ENCODE measurements at regions not wholly inside any gene's neighbourhood (a gene's known extent, or its start where the extent isn't known, plus 50 kb on each side); places are given as distances from the start of the nearest gene placed in this dataset.

DNA sequence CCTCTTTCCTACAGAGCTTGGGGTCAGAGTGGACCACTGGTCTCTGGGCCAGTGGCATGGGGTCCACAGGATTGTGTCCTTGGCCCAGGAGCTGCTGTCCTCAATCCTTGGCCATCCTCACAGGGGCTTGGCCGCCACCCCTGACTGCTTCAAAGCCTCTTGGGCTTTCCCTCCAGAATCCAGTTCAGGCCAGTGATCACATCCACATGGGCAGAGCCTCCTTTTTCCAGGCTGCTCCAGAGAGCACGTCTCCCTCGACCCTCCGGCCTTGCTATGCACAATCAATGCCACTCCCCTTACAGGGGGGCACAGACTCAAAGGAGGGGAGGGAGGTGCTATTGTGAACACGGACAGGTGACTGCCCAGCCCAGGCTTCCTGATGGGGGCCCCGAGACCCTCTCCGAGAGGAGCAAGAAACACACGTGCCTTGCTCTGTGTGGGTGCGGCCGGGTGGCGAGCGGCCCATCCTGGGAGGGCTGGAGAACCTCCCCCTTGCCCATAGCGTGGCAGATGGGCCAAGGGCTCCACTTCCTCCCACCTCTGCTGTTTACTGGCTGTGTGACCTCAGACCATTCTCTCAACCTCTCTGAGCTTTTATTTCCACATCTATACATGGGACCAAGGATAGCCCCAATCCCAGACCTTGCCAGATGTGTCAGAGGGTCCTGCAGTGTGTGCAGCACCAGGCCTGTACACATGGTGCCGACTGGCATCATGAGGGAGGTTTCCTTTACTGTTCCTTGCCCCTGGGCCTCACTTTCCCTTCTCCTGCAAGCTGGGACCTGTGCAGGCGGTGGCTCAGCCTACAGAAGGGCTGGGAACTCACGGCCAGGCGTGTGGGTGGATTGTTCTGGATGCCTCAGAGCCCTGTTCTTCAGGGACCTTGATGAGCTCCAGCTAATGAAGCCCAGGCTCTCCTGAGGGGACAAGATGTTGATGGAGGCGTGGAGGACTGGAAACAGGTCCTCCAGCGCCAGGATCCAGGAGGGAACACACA lies 229.0 kb upstream of the GSE1 start:
- H2AK5ac ChIP-seq (ENCODE audit: low read depth, low read length) = peak overlapping the region; percentile 62; the same call in 1 of the 2 replicates
- peaks cover 27 to 51% of the 10 kb centered on the region in 2 experiments for H3K79me1 ChIP-seq (ENCODE audit: low read depth in 1 of 2, low read length in 2 of 2)
- no peak overlapping the region for H3K9ac ChIP-seq (ENCODE audit: low read depth, low read length)
- dilution Hi-C loops (cut with HindIII; ENCODE audit: low sequenced_read_pairs, unreplicated experiment) (no loop called here), intact Hi-C loops (cut with micrococcal nuclease) (no loop called here), in situ Hi-C loops (cut with MboI; ENCODE audit: low sequenced_read_pairs) (no loop called here)
- no peak overlapping the region for H2BK20ac ChIP-seq (ENCODE audit: low read depth, low read length)
- no peak overlapping the region for H3K23ac ChIP-seq (ENCODE audit: low read depth, low read length)
- 86% methylated on average over 1 of the region's 19 CpGs; no CpG with 5 or more reads in 1 of the 2 experiments for WGBS, 2 experiments (ENCODE audit: extremely low coverage in 2 of 2, insufficient read length in 1 of 2)
- no peak overlapping the region for H3K4ac ChIP-seq (ENCODE audit: low read depth, low read length)
- H3K9me3 ChIP-seq (ENCODE audit: control insufficient read depth, insufficient read depth, low read length) = no peaks in the 10 kb centered on the region
- BruUV-seq (replicated peaks) = no TSS peak
- H3K27me3 ChIP-seq (ENCODE audit: control insufficient read depth, insufficient read depth, low read length) = no peaks in the 10 kb centered on the region
- no peak overlapping the region for H3K4me3 ChIP-seq (ENCODE audit: insufficient read depth, low read depth, low read length)
- TF ChIP-seq MXI1 (IDR thresholded peaks at IDR 0.05; ENCODE audit: borderline replicate concordance, low read depth, low read length) (no peak), RCOR1 (IDR thresholded peaks at IDR 0.05; ENCODE audit: insufficient replicate concordance, low read length) (no peak), CHD1 (IDR thresholded peaks at IDR 0.05; ENCODE audit: low read depth, low read length) (no peak), MAFK (IDR thresholded peaks at IDR 0.05; ENCODE audit: low read depth, low read length) (no peak), RFX5 (IDR thresholded peaks at IDR 0.05; ENCODE audit: low read depth, low read length) (no peak)
- TF ChIP-seq, protein P1, sequence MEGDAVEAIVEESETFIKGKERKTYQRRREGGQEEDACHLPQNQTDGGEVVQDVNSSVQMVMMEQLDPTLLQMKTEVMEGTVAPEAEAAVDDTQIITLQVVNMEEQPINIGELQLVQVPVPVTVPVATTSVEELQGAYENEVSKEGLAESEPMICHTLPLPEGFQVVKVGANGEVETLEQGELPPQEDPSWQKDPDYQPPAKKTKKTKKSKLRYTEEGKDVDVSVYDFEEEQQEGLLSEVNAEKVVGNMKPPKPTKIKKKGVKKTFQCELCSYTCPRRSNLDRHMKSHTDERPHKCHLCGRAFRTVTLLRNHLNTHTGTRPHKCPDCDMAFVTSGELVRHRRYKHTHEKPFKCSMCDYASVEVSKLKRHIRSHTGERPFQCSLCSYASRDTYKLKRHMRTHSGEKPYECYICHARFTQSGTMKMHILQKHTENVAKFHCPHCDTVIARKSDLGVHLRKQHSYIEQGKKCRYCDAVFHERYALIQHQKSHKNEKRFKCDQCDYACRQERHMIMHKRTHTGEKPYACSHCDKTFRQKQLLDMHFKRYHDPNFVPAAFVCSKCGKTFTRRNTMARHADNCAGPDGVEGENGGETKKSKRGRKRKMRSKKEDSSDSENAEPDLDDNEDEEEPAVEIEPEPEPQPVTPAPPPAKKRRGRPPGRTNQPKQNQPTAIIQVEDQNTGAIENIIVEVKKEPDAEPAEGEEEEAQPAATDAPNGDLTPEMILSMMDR (conservative IDR thresholded peaks at IDR 0.05; ENCODE audit: low read depth, low read length) = no peak
- no peak overlapping the region for H2AK9ac ChIP-seq (replicated peaks; ENCODE audit: low read depth, low read length, poor library complexity)
- peaks cover 2% of the 10 kb centered on the region; the same call in 1 of the 2 replicates for H3K36me3 ChIP-seq (ENCODE audit: control insufficient read depth, insufficient read depth, low read length)
- H4K8ac ChIP-seq (ENCODE audit: low read depth in 2 of 2, low read length in 2 of 2) = no peak overlapping the region
- ATAC-seq (ENCODE audit: low read depth) = no peak
- no peak overlapping the region for H4K5ac ChIP-seq (ENCODE audit: low read depth, low read length)
- H3K27ac ChIP-seq (ENCODE audit: insufficient read depth, low read length) = no peak overlapping the region
- DNase-seq = no peak
- no peak overlapping the region for H2BK5ac ChIP-seq (ENCODE audit: low read depth, low read length, poor library complexity, severe bottlenecking)
- peaks cover 15% of the 10 kb centered on the region for H3K4me1 ChIP-seq (ENCODE audit: control insufficient read depth, insufficient read depth, low read length)
- peaks cover 13% of the 10 kb centered on the region for H3K9me1 ChIP-seq (ENCODE audit: insufficient read depth, low read length)
- H2BK15ac ChIP-seq (ENCODE audit: low read depth, low read length) = no peak overlapping the region
- no peak overlapping the region for H2BK120ac ChIP-seq (ENCODE audit: low read depth, low read length)
- no peak overlapping the region for H3K56ac ChIP-seq (ENCODE audit: extremely low read depth, insufficient read depth, low read length)
- CTCF ChIA-PET = no interaction called here
- no peak overlapping the region for H3K18ac ChIP-seq (ENCODE audit: low read depth, low read length)
- H3K14ac ChIP-seq (replicated peaks; ENCODE audit: low read depth, low read length) = no peak overlapping the region
- H3K4me2 ChIP-seq (ENCODE audit: low read depth, low read length) = no peak overlapping the region
- POLR2A ChIA-PET (ENCODE audit: unreplicated experiment) = no interaction called here
- peaks cover 60% of the 10 kb centered on the region for H4K20me1 ChIP-seq (ENCODE audit: insufficient read depth, low read length)
- no peak overlapping the region for H4K91ac ChIP-seq (ENCODE audit: insufficient read depth, low read depth, low read length)
- no peak overlapping the region for H2AFZ ChIP-seq (replicated peaks; ENCODE audit: low read length, poor library complexity)

All from IMR-90 (cell line).